Epithelial cell of esophagus (primary cell): ENCODE measurements at regions not wholly inside any gene's neighbourhood (a gene's known extent, or its start where the extent isn't known, plus 50 kb on each side); places are given as distances from the start of the nearest gene placed in this dataset.

Experiments
- DNase-seq: peaks from one replicate; pipeline ENCODE4 v3.0.0; 2010; ENCODE audit warnings: low read depth
- H3K4me3 ChIP-seq: 2 replicates; pipeline ENCODE4 v1.5.1; 2011; ENCODE audit warnings: mild to moderate bottlenecking, low read length, control low read depth
- CTCF ChIP-seq: IDR thresholded peaks from 2 replicates; pipeline ENCODE4 v1.5.1; 2011; ENCODE audit warnings: low read depth, mild to moderate bottlenecking, low read length, control low read depth, inconsistent platforms; ENCODE audit not compliant: insufficient read depth; ENCODE audit errors: missing control alignments

GRCh38 chr12:82529101-82529500 is 157.6 kb upstream of the TMTC2 start:
- no peak for TF ChIP-seq CTCF
- H3K4me3 ChIP-seq, result no peak overlapping the region
- no peak for DNase-seq

GRCh38 chr12:82529954-82530353 is 156.8 kb upstream of the TMTC2 start:
- TF ChIP-seq CTCF, result no peak
- DNase-seq, result no peak
- no peak overlapping the region for H3K4me3 ChIP-seq

GRCh38 chr12:82530394-82530793 is 156.3 kb upstream of the TMTC2 start:
- no peak overlapping the region for H3K4me3 ChIP-seq
- DNase-seq, result no peak
- no peak for TF ChIP-seq CTCF

- no peak for DNase-seq
- H3K4me3 ChIP-seq, result no peak overlapping the region
These were observed 153.4 kb upstream of the TMTC2 start for GRCh38 chr12:82533341-82533740.

GRCh38 chr12:82537436-82537835 is 149.3 kb upstream of the TMTC2 start:
- TF ChIP-seq CTCF, result no peak
- H3K4me3 ChIP-seq, result no peak overlapping the region
- no peak for DNase-seq

More at GRCh38 chr12:82533341-82533740, 153.4 kb upstream of the TMTC2 start:
- TF ChIP-seq CTCF, result no peak

GRCh38 chr12:82554529-82554928 is 132.2 kb upstream of the TMTC2 start:
- DNase-seq, result no peak
- no peak overlapping the region for H3K4me3 ChIP-seq
- no peak for TF ChIP-seq CTCF

- no peak for TF ChIP-seq CTCF
- DNase-seq, result no peak
- H3K4me3 ChIP-seq, result no peak overlapping the region
These were observed 131.0 kb upstream of the TMTC2 start for GRCh38 chr12:82555699-82556098.
